Nephron progenitor cell (in vitro differentiated cells): ENCODE measurements at regions not wholly inside any gene's neighbourhood (a gene's known extent, or its start where the extent isn't known, plus 50 kb on each side); places are given as distances from the start of the nearest gene placed in this dataset.

Experiments
- DNase-seq: peaks from one replicate; pipeline ENCODE4 v3.0.0; 2021
- H3K27ac Mint-ChIP-seq: 2 replicates; pipeline ENCODE4 v1.8.0; 2021; ENCODE audit warnings: mild to moderate bottlenecking, moderate library complexity, mixed read lengths
- H3K27me3 Mint-ChIP-seq: 2 replicates; pipeline ENCODE4 v1.8.0; 2021; ENCODE audit warnings: mild to moderate bottlenecking, low read depth, mixed read lengths; ENCODE audit not compliant: poor library complexity
- H3K36me3 Mint-ChIP-seq: 2 replicates; pipeline ENCODE4 v1.8.0; 2021; ENCODE audit warnings: low read depth, mixed read lengths
- H3K4me1 Mint-ChIP-seq: 2 replicates; pipeline ENCODE4 v1.8.0; 2021; ENCODE audit warnings: mixed read lengths
- H3K4me3 Mint-ChIP-seq: 2 replicates; pipeline ENCODE4 v1.8.0; 2021; ENCODE audit warnings: mild to moderate bottlenecking, moderate library complexity, mixed read lengths
- H3K9me3 Mint-ChIP-seq: 2 replicates; pipeline ENCODE4 v1.8.0; 2021; ENCODE audit warnings: mild to moderate bottlenecking, moderate library complexity, mixed read lengths
- CTCF ChIP-seq: fragments of 200-600 bp; sonication (generic); IDR thresholded peaks from 2 replicates; pipeline ENCODE4 v1.5.0; 2021; ENCODE audit warnings: antibody characterized with exemption

DNA sequence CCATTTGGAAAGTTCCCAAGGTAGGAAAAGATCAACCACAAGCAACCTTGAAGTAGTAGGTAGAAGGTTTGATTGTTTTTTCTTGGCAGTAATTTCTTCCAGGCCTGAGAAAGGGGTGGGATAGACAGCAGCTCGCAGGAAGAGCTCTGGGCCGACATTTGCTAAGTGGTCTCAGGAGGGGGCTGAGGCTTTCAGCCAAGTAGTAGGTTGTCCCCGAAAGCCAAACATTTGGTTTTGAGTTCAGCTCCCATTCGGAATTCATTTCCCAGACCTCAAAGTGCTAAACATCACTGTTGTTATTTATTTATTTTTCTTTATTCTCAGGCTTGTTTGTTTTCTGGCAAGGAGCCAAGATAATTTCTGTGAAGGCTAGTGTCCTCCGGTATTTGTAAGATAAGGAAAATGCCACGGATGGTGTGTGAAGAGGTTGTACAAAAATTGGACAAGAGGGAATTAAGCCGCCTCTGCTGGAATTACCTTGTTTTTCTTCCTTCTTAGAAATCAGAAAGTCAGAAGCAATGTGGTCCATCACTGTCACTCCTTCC, 112.1 kb downstream of the KIF4B start:
- H3K9me3 Mint-ChIP-seq = peaks cover 4% of the 10 kb centered on the region

GRCh38 chr5:155126573-155126972, 113.0 kb downstream of the KIF4B start:
- Mint-ChIP-seq H3K4me3 (no peak overlapping the region), H3K9me3 (peaks cover 4% of the 10 kb centered on the region), H3K27me3 (peaks cover 17% of the 10 kb centered on the region), H3K27ac (no peak overlapping the region), H3K4me1 (peaks cover 10% of the 10 kb centered on the region), H3K36me3 (no peaks in the 10 kb centered on the region)
- TF ChIP-seq CTCF = no peak
- no peak for DNase-seq

More for the DNA sequence above, 112.1 kb downstream of the KIF4B start:
- DNase-seq = no peak
- Mint-ChIP-seq H3K4me1 (peaks cover 10% of the 10 kb centered on the region), H3K36me3 (no peaks in the 10 kb centered on the region), H3K4me3 (no peak overlapping the region), H3K27ac (no peak overlapping the region), H3K27me3 (peaks cover 10% of the 10 kb centered on the region)
- no peak for TF ChIP-seq CTCF

DNA sequence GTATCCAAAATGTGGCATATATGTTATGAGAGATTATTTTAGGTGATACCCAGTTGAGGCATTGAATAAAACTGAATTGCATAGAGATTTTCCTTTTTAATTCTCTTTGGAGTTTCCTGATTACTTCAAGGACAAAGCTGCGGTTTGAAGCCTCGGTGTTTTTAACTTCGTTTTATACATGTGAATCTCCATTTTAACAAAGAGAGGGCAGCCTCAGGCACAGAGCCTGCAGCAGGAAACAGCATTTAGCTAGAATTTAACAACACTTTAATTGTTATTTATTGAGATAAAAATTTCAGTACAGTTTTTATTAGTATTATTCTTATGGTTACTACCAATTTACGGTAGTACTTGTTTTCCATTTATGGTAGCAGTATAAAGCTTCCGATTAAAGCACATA, 114.0 kb downstream of the KIF4B start:
- no peak for DNase-seq
- H3K4me1 Mint-ChIP-seq = peaks cover 10% of the 10 kb centered on the region
- no peak for TF ChIP-seq CTCF
- peaks cover 18% of the 10 kb centered on the region for H3K27me3 Mint-ChIP-seq
- peaks cover 4% of the 10 kb centered on the region for H3K9me3 Mint-ChIP-seq
- H3K36me3 Mint-ChIP-seq = no peaks in the 10 kb centered on the region
- H3K27ac Mint-ChIP-seq = no peak overlapping the region
- no peak overlapping the region for H3K4me3 Mint-ChIP-seq

- DNase-seq = no peak
- H3K27ac Mint-ChIP-seq = no peak overlapping the region
- H3K4me1 Mint-ChIP-seq = peaks cover 10% of the 10 kb centered on the region
- peaks cover 18% of the 10 kb centered on the region for H3K27me3 Mint-ChIP-seq
- TF ChIP-seq CTCF = no peak
- no peak overlapping the region for H3K4me3 Mint-ChIP-seq
- H3K9me3 Mint-ChIP-seq = peaks cover 4% of the 10 kb centered on the region
- H3K36me3 Mint-ChIP-seq = no peaks in the 10 kb centered on the region
Observed at GRCh38 chr5:155128786-155129512, 115.4 kb downstream of the KIF4B start.

DNA sequence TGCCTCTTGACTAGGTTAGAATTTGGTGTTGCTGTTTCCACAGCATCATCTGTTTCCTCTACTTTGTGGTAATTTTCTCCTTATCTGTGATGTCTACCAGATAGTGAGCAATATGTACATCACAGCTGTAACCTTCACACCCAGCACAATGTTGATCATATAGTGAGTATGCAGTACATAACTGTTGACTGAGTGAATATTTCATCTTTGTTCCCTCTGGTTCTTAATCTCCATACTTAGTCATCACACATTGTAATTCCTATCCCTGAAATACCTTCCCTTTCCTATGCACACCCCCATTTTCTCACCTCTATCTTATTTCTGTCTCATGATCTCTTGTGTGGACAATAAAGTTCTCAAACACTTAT, 115.9 kb downstream of the KIF4B start:
- no peak for TF ChIP-seq CTCF
- Mint-ChIP-seq H3K36me3 (no peaks in the 10 kb centered on the region), H3K9me3 (peaks cover 4% of the 10 kb centered on the region)

DNA sequence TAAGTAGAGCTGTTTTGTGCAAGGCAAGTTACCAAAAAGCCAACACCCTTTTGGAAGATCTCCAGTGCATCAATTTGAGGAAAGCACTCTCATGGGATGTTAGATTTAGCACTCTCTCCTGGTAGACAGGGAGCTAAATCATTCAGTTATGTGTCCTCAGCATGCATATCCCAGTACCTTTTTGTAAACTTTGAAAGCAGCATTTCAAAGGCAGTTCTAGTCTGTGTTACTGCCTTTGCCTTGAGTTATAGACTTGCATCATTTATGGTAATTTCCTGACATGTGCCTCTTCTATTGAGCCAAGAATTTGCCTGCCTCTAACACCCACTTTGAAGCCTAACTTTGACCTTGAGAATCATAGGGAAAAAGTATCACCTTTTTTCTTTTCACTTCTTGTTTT, 120.6 kb downstream of the KIF4B start:
- H3K36me3 Mint-ChIP-seq = no peaks in the 10 kb centered on the region
- peaks cover under 1% of the 10 kb centered on the region for H3K4me1 Mint-ChIP-seq
- DNase-seq = no peak
- H3K4me3 Mint-ChIP-seq = no peak overlapping the region
- H3K9me3 Mint-ChIP-seq = no peaks in the 10 kb centered on the region
- peaks cover 35% of the 10 kb centered on the region for H3K27me3 Mint-ChIP-seq
- TF ChIP-seq CTCF = no peak
- no peak overlapping the region for H3K27ac Mint-ChIP-seq

More for the DNA sequence above, 115.9 kb downstream of the KIF4B start:
- Mint-ChIP-seq H3K4me1 (peaks cover 10% of the 10 kb centered on the region), H3K27ac (no peak overlapping the region), H3K27me3 (peaks cover 22% of the 10 kb centered on the region), H3K4me3 (no peak overlapping the region)
- no peak for DNase-seq
